ENCODE measurements at regions not wholly inside any gene's neighbourhood (a gene's known extent, or its start where the extent isn't known, plus 50 kb on each side); places are given as distances from the start of the nearest gene placed in this dataset.
"Not testable (repeated sequence)": the region's sequence is repeated elsewhere in the genome, so short reads cannot be mapped to it uniquely, and the experiment has no call there.

DNA sequence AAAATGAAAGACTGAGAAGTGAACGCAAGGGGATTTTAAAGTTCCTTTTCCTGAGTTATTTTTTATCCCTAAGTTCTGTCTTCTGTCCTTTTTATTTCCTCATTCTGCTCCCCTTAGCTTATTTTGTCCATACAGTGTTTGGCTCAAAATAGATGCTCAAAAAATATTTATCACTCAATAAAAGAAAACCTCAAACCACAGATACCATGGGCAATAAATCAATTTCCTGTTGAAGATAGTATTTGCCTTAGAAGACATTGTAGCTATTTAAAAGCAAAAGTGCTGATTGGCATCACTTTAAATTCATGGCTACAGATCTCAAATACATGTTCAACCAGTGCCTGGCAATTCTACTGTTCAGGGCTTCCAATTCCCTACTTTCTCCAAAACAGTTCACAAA lies 316.5 kb upstream of the ADAMTS9 start:
- CTCF ChIA-PET, result no interaction called here

DNA sequence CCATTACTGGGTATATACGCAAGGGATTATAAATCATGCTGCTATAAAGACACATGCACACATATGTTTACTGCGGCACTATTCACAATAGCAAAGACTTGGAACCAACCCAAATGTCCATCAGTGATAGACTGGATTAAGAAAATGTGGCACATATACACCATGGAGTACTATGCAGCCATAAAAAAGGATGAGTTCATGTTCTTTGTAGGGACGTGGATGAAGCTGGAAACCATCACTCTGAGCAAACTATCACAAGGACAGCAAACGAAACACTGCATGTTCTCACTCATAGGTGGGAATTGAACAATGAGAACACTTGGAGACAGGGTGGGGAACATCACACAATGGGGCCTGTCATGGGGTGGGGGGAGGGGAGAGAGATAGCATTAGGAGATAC lies 313.3 kb upstream of the ADAMTS9 start:
- H3K4me2 ChIP-seq; H3K79me2 ChIP-seq (ENCODE audit: insufficient read depth); CTCF ChIA-PET; H3K4me3 ChIP-seq (ENCODE audit: low read depth in 2 of 2, low read length in 1 of 2); H3K36me3 ChIP-seq (replicated peaks in 1 of 2; ENCODE audit: control insufficient read depth in 1 of 2, insufficient read depth in 2 of 2, low read length in 1 of 2); DNase-seq; H2AFZ ChIP-seq (ENCODE audit: low read depth); POLR2A ChIA-PET; H3K27me3 ChIP-seq (ENCODE audit: insufficient read depth); H3K9me2 ChIP-seq; H3K9me3 ChIP-seq; H3K9ac ChIP-seq; H3K27ac ChIP-seq (ENCODE audit: low read depth in 2 of 2, low read length in 1 of 2); H4K20me1 ChIP-seq (ENCODE audit: insufficient read depth): not testable (repeated sequence)
- 84% methylated on average over 4 of the region's 4 CpGs for WGBS (ENCODE audit: low lambda C conversion rate)
- H3F3A ChIP-seq (replicated peaks; ENCODE audit: insufficient read depth), result peaks cover 20% of the 10 kb centered on the region
- H3K4me1 ChIP-seq (ENCODE audit: control insufficient read depth in 1 of 2, insufficient read depth in 2 of 2, low read depth in 1 of 2, low read length in 1 of 2), result peaks cover 4 to 15% of the 10 kb centered on the region in 2 experiments

More for the DNA sequence above, 316.5 kb upstream of the ADAMTS9 start:
- Histone ChIP-seq H3K79me2 (ENCODE audit: insufficient read depth) (no peaks in the 10 kb centered on the region), H3K36me3 (replicated peaks in 1 of 2; ENCODE audit: control insufficient read depth in 1 of 2, insufficient read depth in 2 of 2, low read length in 1 of 2) (no peaks in the 10 kb centered on the region), H3K4me3 (ENCODE audit: low read depth in 2 of 2, low read length in 1 of 2) (no peak overlapping the region), H3F3A (replicated peaks; ENCODE audit: insufficient read depth) (peaks cover 26% of the 10 kb centered on the region), H3K4me1 (ENCODE audit: control insufficient read depth in 1 of 2, insufficient read depth in 2 of 2, low read depth in 1 of 2, low read length in 1 of 2) (peaks cover 4 to 19% of the 10 kb centered on the region in 2 experiments), H3K9ac (no peak overlapping the region), H3K9me2 (no peaks in the 10 kb centered on the region), H4K20me1 (ENCODE audit: insufficient read depth) (no peaks in the 10 kb centered on the region), H3K27me3 (ENCODE audit: insufficient read depth) (no peaks in the 10 kb centered on the region), H2AFZ (ENCODE audit: low read depth) (no peak overlapping the region), H3K9me3 (no peaks in the 10 kb centered on the region), H3K4me2 (no peak overlapping the region), H3K27ac (ENCODE audit: low read depth in 2 of 2, low read length in 1 of 2) (peak overlapping the region; percentile 53 to 74; a peak in 3 of 4 replicates)
- TF ChIP-seq FOSL2 (IDR thresholded peaks at IDR 0.05; ENCODE audit: borderline replicate concordance, low read depth), result no peak
- TF ChIP-seq, protein P1, sequence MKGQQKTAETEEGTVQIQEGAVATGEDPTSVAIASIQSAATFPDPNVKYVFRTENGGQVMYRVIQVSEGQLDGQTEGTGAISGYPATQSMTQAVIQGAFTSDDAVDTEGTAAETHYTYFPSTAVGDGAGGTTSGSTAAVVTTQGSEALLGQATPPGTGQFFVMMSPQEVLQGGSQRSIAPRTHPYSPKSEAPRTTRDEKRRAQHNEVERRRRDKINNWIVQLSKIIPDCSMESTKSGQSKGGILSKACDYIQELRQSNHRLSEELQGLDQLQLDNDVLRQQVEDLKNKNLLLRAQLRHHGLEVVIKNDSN (IDR thresholded peaks at IDR 0.05; ENCODE audit: borderline replicate concordance, low read depth), result no peak
- no peak for TF ChIP-seq EP300 (IDR thresholded peaks at IDR 0.05; ENCODE audit: borderline replicate concordance in 1 of 2, low read depth in 1 of 2, low read length in 1 of 2)
- TF ChIP-seq RCOR1 (IDR thresholded peaks at IDR 0.05; ENCODE audit: low read length), result no peak
- no peak for TF ChIP-seq SMC3 (IDR thresholded peaks at IDR 0.05; ENCODE audit: low read depth, low read length)
- TF ChIP-seq, protein P2, sequence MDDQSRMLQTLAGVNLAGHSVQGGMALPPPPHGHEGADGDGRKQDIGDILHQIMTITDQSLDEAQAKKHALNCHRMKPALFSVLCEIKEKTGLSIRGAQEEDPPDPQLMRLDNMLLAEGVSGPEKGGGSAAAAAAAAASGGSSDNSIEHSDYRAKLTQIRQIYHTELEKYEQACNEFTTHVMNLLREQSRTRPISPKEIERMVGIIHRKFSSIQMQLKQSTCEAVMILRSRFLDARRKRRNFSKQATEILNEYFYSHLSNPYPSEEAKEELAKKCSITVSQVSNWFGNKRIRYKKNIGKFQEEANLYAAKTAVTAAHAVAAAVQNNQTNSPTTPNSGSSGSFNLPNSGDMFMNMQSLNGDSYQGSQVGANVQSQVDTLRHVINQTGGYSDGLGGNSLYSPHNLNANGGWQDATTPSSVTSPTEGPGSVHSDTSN (IDR thresholded peaks at IDR 0.05), result peak; percentile 43; the same call in 1 of the 2 replicates
- TF ChIP-seq YY1 (IDR thresholded peaks at IDR 0.05; ENCODE audit: low read depth), result no peak
- TF ChIP-seq, protein P3, sequence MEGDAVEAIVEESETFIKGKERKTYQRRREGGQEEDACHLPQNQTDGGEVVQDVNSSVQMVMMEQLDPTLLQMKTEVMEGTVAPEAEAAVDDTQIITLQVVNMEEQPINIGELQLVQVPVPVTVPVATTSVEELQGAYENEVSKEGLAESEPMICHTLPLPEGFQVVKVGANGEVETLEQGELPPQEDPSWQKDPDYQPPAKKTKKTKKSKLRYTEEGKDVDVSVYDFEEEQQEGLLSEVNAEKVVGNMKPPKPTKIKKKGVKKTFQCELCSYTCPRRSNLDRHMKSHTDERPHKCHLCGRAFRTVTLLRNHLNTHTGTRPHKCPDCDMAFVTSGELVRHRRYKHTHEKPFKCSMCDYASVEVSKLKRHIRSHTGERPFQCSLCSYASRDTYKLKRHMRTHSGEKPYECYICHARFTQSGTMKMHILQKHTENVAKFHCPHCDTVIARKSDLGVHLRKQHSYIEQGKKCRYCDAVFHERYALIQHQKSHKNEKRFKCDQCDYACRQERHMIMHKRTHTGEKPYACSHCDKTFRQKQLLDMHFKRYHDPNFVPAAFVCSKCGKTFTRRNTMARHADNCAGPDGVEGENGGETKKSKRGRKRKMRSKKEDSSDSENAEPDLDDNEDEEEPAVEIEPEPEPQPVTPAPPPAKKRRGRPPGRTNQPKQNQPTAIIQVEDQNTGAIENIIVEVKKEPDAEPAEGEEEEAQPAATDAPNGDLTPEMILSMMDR (IDR thresholded peaks at IDR 0.05), result no peak
- no peak for TF ChIP-seq SIN3A (IDR thresholded peaks at IDR 0.05; ENCODE audit: borderline replicate concordance, low read depth, low read length)
- peak; percentile 22; the same call in 1 of the 2 replicates for TF ChIP-seq TCF12 (IDR thresholded peaks at IDR 0.05)
- TF ChIP-seq CHD2 (IDR thresholded peaks at IDR 0.05; ENCODE audit: low read length, partially characterized antibody), result no peak
- no peak for TF ChIP-seq RFX5 (IDR thresholded peaks at IDR 0.05; ENCODE audit: low read length)
- WGBS (ENCODE audit: low lambda C conversion rate), result 65% methylated on average over 1 of the region's 1 CpG
- DNase-seq, result no peak
- POLR2A ChIA-PET, result no interaction called here
